ENCODE measurements at regions not wholly inside any gene's neighbourhood (a gene's known extent, or its start where the extent isn't known, plus 50 kb on each side); places are given as distances from the start of the nearest gene placed in this dataset.

- DNase-seq (ENCODE audit: low read depth) = no peak
- TF ChIP-seq, protein P1, sequence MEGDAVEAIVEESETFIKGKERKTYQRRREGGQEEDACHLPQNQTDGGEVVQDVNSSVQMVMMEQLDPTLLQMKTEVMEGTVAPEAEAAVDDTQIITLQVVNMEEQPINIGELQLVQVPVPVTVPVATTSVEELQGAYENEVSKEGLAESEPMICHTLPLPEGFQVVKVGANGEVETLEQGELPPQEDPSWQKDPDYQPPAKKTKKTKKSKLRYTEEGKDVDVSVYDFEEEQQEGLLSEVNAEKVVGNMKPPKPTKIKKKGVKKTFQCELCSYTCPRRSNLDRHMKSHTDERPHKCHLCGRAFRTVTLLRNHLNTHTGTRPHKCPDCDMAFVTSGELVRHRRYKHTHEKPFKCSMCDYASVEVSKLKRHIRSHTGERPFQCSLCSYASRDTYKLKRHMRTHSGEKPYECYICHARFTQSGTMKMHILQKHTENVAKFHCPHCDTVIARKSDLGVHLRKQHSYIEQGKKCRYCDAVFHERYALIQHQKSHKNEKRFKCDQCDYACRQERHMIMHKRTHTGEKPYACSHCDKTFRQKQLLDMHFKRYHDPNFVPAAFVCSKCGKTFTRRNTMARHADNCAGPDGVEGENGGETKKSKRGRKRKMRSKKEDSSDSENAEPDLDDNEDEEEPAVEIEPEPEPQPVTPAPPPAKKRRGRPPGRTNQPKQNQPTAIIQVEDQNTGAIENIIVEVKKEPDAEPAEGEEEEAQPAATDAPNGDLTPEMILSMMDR (IDR thresholded peaks at IDR 0.05; ENCODE audit: low read depth, low read length, missing control alignments) = no peak
- no peak overlapping the region for H3K4me3 ChIP-seq (ENCODE audit: low read depth, low read length)
Measured at GRCh38 chr7:46446151-46446550, 525.1 kb upstream of the IGFBP3 start.

DNA sequence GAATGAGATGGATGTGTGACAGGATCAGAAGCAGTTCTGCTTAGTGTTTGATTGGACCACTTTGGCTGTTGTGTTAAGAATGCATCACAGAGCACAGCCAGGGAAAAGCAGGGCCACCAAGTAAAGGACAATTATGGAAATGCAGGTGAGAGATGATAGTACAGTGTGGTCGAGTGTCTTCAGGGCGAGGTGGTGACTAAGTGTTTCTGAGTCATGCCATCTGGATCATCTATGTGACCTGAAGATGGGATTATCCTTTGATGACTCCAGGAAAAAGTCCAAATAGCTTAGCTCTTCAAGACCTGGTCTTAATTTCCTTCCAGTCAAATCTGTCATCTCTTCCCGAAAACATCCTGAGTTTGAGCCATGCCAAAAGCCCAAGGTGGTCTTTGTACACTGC is 523.2 kb upstream of the IGFBP3 start:
- no peak for DNase-seq (ENCODE audit: low read depth)
- no peak overlapping the region for H3K4me3 ChIP-seq (ENCODE audit: low read depth, low read length)
- TF ChIP-seq, protein P1 (IDR thresholded peaks at IDR 0.05; ENCODE audit: low read depth, low read length, missing control alignments) = no peak

- no peak for DNase-seq (ENCODE audit: low read depth)
- TF ChIP-seq, protein P1 (IDR thresholded peaks at IDR 0.05; ENCODE audit: low read depth, low read length, missing control alignments) = no peak
- no peak overlapping the region for H3K4me3 ChIP-seq (ENCODE audit: low read depth, low read length)
Measured at GRCh38 chr7:46440186-46440585, 519.1 kb upstream of the IGFBP3 start.

DNA sequence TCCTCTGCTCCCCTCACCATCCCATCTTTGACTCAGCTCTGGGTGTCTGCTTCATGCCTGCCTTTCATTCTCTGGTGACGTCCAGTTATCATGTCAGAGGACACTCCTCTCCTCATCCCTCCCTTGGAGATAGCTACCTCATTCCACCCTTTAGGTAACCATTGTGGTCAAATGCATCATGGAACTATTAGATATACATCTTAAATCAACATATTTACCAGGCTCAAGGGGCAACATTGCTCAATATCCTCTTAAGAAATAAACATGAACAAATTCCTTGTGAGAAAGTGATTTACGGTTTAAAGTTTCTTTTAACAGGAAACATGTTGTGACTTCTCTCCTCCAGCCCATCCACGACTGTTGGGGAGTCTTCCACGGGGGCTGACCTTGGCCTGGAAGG is 511.6 kb upstream of the IGFBP3 start:
- TF ChIP-seq, protein P1 (IDR thresholded peaks at IDR 0.05; ENCODE audit: low read depth, low read length, missing control alignments) = no peak
- H3K4me3 ChIP-seq (ENCODE audit: low read depth, low read length) = no peak overlapping the region
- DNase-seq (ENCODE audit: low read depth) = no peak

- H3K4me3 ChIP-seq (ENCODE audit: low read depth, low read length) = no peak overlapping the region
- no peak for DNase-seq (ENCODE audit: low read depth)
- TF ChIP-seq, protein P1 (IDR thresholded peaks at IDR 0.05; ENCODE audit: low read depth, low read length, missing control alignments) = no peak
Measured at GRCh38 chr7:46428295-46428694, 507.2 kb upstream of the IGFBP3 start.

- no peak for DNase-seq (ENCODE audit: low read depth)
- no peak overlapping the region for H3K4me3 ChIP-seq (ENCODE audit: low read depth, low read length)
- TF ChIP-seq, protein P1 (IDR thresholded peaks at IDR 0.05; ENCODE audit: low read depth, low read length, missing control alignments) = no peak
Measured at GRCh38 chr7:46424934-46425333, 503.9 kb upstream of the IGFBP3 start.

DNA sequence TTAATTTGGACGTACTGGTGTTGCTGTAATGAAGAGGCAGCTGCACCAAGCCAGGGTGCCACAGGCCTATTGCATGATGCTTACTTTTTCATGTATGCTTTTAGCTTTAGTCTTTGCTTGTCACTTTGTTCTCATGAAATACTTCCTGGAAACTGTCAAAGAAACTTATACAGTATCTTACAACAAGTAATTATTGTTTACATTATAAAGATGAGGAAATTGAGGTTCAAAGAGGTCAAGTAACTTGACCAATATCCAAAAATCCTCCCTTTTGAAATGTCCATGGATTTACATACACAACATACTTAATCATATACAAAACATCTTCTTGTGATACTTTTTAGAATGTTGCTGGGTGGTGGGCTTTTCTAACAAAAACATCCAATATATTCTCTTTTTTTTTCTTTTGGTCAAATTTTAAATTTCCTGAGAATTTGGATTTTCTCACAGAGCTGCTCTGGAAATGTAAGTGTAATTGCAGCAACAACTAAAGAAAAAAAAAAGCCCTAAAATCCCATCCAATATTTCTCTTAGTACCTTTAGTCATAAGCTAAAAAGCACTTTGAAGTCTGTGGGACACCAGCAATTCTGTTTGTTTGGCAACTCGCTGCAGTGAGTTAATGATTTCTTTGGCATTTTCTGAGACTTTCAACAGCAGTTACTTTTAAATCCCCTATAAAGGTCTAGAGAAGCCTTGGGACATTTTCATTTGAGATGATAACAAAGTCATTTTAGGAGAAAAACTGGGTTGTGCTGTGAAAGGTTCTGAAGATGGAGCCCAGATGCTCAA is 500.6 kb upstream of the IGFBP3 start:
- TF ChIP-seq, protein P1 (IDR thresholded peaks at IDR 0.05; ENCODE audit: low read depth, low read length, missing control alignments) = no peak
- DNase-seq (ENCODE audit: low read depth) = no peak
- H3K4me3 ChIP-seq (ENCODE audit: low read depth, low read length) = no peak overlapping the region
